Activated T-helper 9 cell treated with anti-CD3 and anti-CD28 coated beads, Interleukin-2, amount 50 U/mL, for 16 hours (primary cell): ENCODE measurements at regions not wholly inside any gene's neighbourhood (a gene's known extent, or its start where the extent isn't known, plus 50 kb on each side); places are given as distances from the start of the nearest gene placed in this dataset.

ENCODE experiments used
- DNase-seq: peaks from one replicate; pipeline ENCODE4 v3.0.0-alpha.2; 2020; ENCODE audit warnings: low read depth

- no peak for DNase-seq
Measured at GRCh38 chrX:794311-794710, 163.7 kb downstream of the SHOX start.

- DNase-seq: no peak
Measured at GRCh38 chrX:793216-793770, 162.7 kb downstream of the SHOX start.

GRCh38 chrX:791479-792034, 161.0 kb downstream of the SHOX start:
- no peak for DNase-seq

- DNase-seq: no peak
Measured at GRCh38 chrX:790783-791360, 160.3 kb downstream of the SHOX start.

GRCh38 chrX:790041-790506, 159.5 kb downstream of the SHOX start:
- DNase-seq: no peak

- DNase-seq: no peak
Measured at GRCh38 chrX:789096-789495, 158.5 kb downstream of the SHOX start.

- no peak for DNase-seq
Measured at GRCh38 chrX:786441-786881, 155.9 kb downstream of the SHOX start.

- DNase-seq: no peak
Measured at GRCh38 chrX:784829-785228, 154.2 kb downstream of the SHOX start.

- DNase-seq: no peak
Measured at GRCh38 chrX:781224-782204, 150.9 kb downstream of the SHOX start.

GRCh38 chrX:776529-777230, 146.1 kb downstream of the SHOX start:
- DNase-seq: no peak

- no peak for DNase-seq
Measured at GRCh38 chrX:776061-776460, 145.5 kb downstream of the SHOX start.

- no peak for DNase-seq
Measured at GRCh38 chrX:774536-774935, 143.9 kb downstream of the SHOX start.

- DNase-seq: no peak
Measured at GRCh38 chrX:773292-774025, 142.9 kb downstream of the SHOX start.

GRCh38 chrX:771536-771935, 140.9 kb downstream of the SHOX start:
- DNase-seq: no peak

- no peak for DNase-seq
Measured at GRCh38 chrX:769796-770195, 139.2 kb downstream of the SHOX start.

- DNase-seq: no peak
Measured at GRCh38 chrX:768596-768995, 138.0 kb downstream of the SHOX start.

GRCh38 chrX:758917-759316, 128.3 kb downstream of the SHOX start:
- no peak for DNase-seq

GRCh38 chrX:750812-751211, 120.2 kb downstream of the SHOX start:
- no peak for DNase-seq

GRCh38 chrX:750263-750662, 119.7 kb downstream of the SHOX start:
- DNase-seq: no peak

- DNase-seq: no peak
Measured at GRCh38 chrX:747176-747575, 116.6 kb downstream of the SHOX start.

- no peak for DNase-seq
Measured at GRCh38 chrX:739611-740010, 109.0 kb downstream of the SHOX start.
